ENCODE measurements at regions not wholly inside any gene's neighbourhood (a gene's known extent, or its start where the extent isn't known, plus 50 kb on each side); places are given as distances from the start of the nearest gene placed in this dataset.

GRCh38 chr3:127354761-127355160 is 66.9 kb upstream of the PRR20G start:
- ChIA-PET CTCF (no interaction called here), POLR2A (no interaction called here)
- no peak for DNase-seq (ENCODE audit: extremely low spot score)
- TF ChIP-seq CTBP1 (IDR thresholded peaks at IDR 0.05; ENCODE audit: borderline replicate concordance): no peak
- TF ChIP-seq L3MBTL2 (conservative IDR thresholded peaks at IDR 0.05): no peak
- no peak for TF ChIP-seq FOXM1 (IDR thresholded peaks at IDR 0.05; ENCODE audit: borderline replicate concordance)
- TF ChIP-seq FOXK2 (IDR thresholded peaks at IDR 0.05): no peak
- TF ChIP-seq LEF1 (IDR thresholded peaks at IDR 0.05; ENCODE audit: borderline replicate concordance): no peak
- no peak for TF ChIP-seq NFRKB (IDR thresholded peaks at IDR 0.05)
- TF ChIP-seq ZNF384 (IDR thresholded peaks at IDR 0.05): no peak
- no peak for TF ChIP-seq ELF4 (IDR thresholded peaks at IDR 0.05)
- TF ChIP-seq SUZ12 (IDR thresholded peaks at IDR 0.05): no peak
- no peak for TF ChIP-seq SP1 (IDR thresholded peaks at IDR 0.05)
- TF ChIP-seq TARDBP (IDR thresholded peaks at IDR 0.05): no peak
- TF ChIP-seq FOXA1 (IDR thresholded peaks at IDR 0.05): no peak
- TF ChIP-seq PKNOX1 (IDR thresholded peaks at IDR 0.05): no peak
- no peak for TF ChIP-seq ARNT (IDR thresholded peaks at IDR 0.05)
- no peak for TF ChIP-seq BHLHE40 (IDR thresholded peaks at IDR 0.05; ENCODE audit: borderline replicate concordance)
- TF ChIP-seq HDGF (IDR thresholded peaks at IDR 0.05; ENCODE audit: borderline replicate concordance): no peak

GRCh38 chr3:127352612-127353011 is 64.8 kb upstream of the PRR20G start:
- no peak for DNase-seq (ENCODE audit: extremely low spot score)
- ChIA-PET POLR2A (no interaction called here), CTCF (no interaction called here)
- TF ChIP-seq CTBP1 (IDR thresholded peaks at IDR 0.05; ENCODE audit: borderline replicate concordance) (no peak), FOXK2 (IDR thresholded peaks at IDR 0.05) (no peak)

GRCh38 chr3:127351775-127352350 is 64.0 kb upstream of the PRR20G start:
- ChIA-PET CTCF (interaction anchor here (0.6 kb wide), 1 partner anchor 189 kb away, joined by 7 read pairs; no protein-coding TSS in a partner anchor), POLR2A (no interaction called here)
- TF ChIP-seq CTBP1 (IDR thresholded peaks at IDR 0.05; ENCODE audit: borderline replicate concordance): no peak
- no peak for TF ChIP-seq FOXA1 (IDR thresholded peaks at IDR 0.05)
- TF ChIP-seq L3MBTL2 (conservative IDR thresholded peaks at IDR 0.05): no peak
- no peak for TF ChIP-seq SUZ12 (IDR thresholded peaks at IDR 0.05)
- no peak for TF ChIP-seq FOXM1 (IDR thresholded peaks at IDR 0.05; ENCODE audit: borderline replicate concordance)
- TF ChIP-seq HDGF (IDR thresholded peaks at IDR 0.05; ENCODE audit: borderline replicate concordance): no peak
- no peak for TF ChIP-seq BHLHE40 (IDR thresholded peaks at IDR 0.05; ENCODE audit: borderline replicate concordance)
- TF ChIP-seq ARNT (IDR thresholded peaks at IDR 0.05): no peak
- DNase-seq (ENCODE audit: extremely low spot score): no peak

GRCh38 chr3:127351321-127351720 is 63.5 kb upstream of the PRR20G start:
- DNase-seq (ENCODE audit: extremely low spot score): no peak
- TF ChIP-seq ARNT (IDR thresholded peaks at IDR 0.05): no peak
- 0 out of 2 replicates have a peak, but pooled peaks have one; percentile 3 for TF ChIP-seq PKNOX1 (IDR thresholded peaks at IDR 0.05)
- CTCF ChIA-PET: no interaction called here
- POLR2A ChIA-PET: no interaction called here

- no peak for TF ChIP-seq ZNF384 (IDR thresholded peaks at IDR 0.05)
- TF ChIP-seq ARNT (IDR thresholded peaks at IDR 0.05): no peak
- no peak for TF ChIP-seq HDGF (IDR thresholded peaks at IDR 0.05; ENCODE audit: borderline replicate concordance)
- TF ChIP-seq NFRKB (IDR thresholded peaks at IDR 0.05): no peak
- no peak for TF ChIP-seq FOXM1 (IDR thresholded peaks at IDR 0.05; ENCODE audit: borderline replicate concordance)
- no peak for TF ChIP-seq SP1 (IDR thresholded peaks at IDR 0.05)
- no peak for TF ChIP-seq PKNOX1 (IDR thresholded peaks at IDR 0.05)
- no peak for TF ChIP-seq FOXA1 (IDR thresholded peaks at IDR 0.05)
- TF ChIP-seq LEF1 (IDR thresholded peaks at IDR 0.05; ENCODE audit: borderline replicate concordance): no peak
- TF ChIP-seq TARDBP (IDR thresholded peaks at IDR 0.05): no peak
- no peak for TF ChIP-seq SUZ12 (IDR thresholded peaks at IDR 0.05)
- TF ChIP-seq CTBP1 (IDR thresholded peaks at IDR 0.05; ENCODE audit: borderline replicate concordance): no peak
- no peak for TF ChIP-seq L3MBTL2 (conservative IDR thresholded peaks at IDR 0.05)
- no peak for TF ChIP-seq ELF4 (IDR thresholded peaks at IDR 0.05)
- no peak for TF ChIP-seq FOXK2 (IDR thresholded peaks at IDR 0.05)
- no peak for TF ChIP-seq BHLHE40 (IDR thresholded peaks at IDR 0.05; ENCODE audit: borderline replicate concordance)
- CTCF ChIA-PET: no interaction called here
- POLR2A ChIA-PET: no interaction called here
- no peak for DNase-seq (ENCODE audit: extremely low spot score)
These were observed 62.6 kb upstream of the PRR20G start for GRCh38 chr3:127350172-127351050.

- DNase-seq (ENCODE audit: extremely low spot score): no peak
- TF ChIP-seq FOXA1 (IDR thresholded peaks at IDR 0.05): no peak
- no peak for TF ChIP-seq PKNOX1 (IDR thresholded peaks at IDR 0.05)
- TF ChIP-seq SP1 (IDR thresholded peaks at IDR 0.05): no peak
- TF ChIP-seq CTBP1 (IDR thresholded peaks at IDR 0.05; ENCODE audit: borderline replicate concordance): no peak
- TF ChIP-seq HDGF (IDR thresholded peaks at IDR 0.05; ENCODE audit: borderline replicate concordance): no peak
- TF ChIP-seq ZNF384 (IDR thresholded peaks at IDR 0.05): no peak
- no peak for TF ChIP-seq ARNT (IDR thresholded peaks at IDR 0.05)
- no peak for TF ChIP-seq TARDBP (IDR thresholded peaks at IDR 0.05)
- TF ChIP-seq FOXK2 (IDR thresholded peaks at IDR 0.05): no peak
- no peak for TF ChIP-seq FOXM1 (IDR thresholded peaks at IDR 0.05; ENCODE audit: borderline replicate concordance)
- TF ChIP-seq SUZ12 (IDR thresholded peaks at IDR 0.05): no peak
- TF ChIP-seq ELF4 (IDR thresholded peaks at IDR 0.05): no peak
- no peak for TF ChIP-seq NFRKB (IDR thresholded peaks at IDR 0.05)
- TF ChIP-seq BHLHE40 (IDR thresholded peaks at IDR 0.05; ENCODE audit: borderline replicate concordance): no peak
- no peak for TF ChIP-seq LEF1 (IDR thresholded peaks at IDR 0.05; ENCODE audit: borderline replicate concordance)
- no peak for TF ChIP-seq L3MBTL2 (conservative IDR thresholded peaks at IDR 0.05)
- POLR2A ChIA-PET: no interaction called here
- CTCF ChIA-PET: no interaction called here
These were observed 61.8 kb upstream of the PRR20G start for GRCh38 chr3:127349501-127350171.

All from HEK293T (cell line).